GM18909 (cell line): ENCODE measurements at regions not wholly inside any gene's neighbourhood (a gene's known extent, or its start where the extent isn't known, plus 50 kb on each side); places are given as distances from the start of the nearest gene placed in this dataset.

Experiments
- ATAC-seq: cut with Tn5 transposase; IDR thresholded peaks from one replicate; pipeline ENCODE4 v1.9.1; 2021; ENCODE audit warnings: mild to moderate bottlenecking; ENCODE audit not compliant: unreplicated experiment, poor library complexity

DNA sequence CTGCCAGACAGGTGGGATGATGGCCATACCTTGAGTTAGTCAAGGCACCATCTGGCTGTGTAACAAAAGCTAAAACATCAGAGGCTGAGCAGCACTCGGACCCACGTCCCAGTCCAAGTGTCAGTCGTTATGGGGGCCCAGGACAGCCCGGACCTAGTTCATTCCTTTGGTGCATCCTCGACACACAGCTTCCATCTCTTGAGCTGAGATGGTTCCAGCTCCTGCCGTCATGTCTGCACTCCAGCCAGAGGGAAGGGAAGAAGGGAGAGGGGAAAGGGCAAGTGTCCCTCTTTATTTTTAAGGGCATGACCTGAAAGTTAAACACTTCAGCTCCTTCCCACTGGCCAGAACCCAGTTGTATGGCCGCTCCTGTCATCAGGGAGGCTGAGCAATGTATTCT is 218.0 kb downstream of the SEC14L1 start:
- ATAC-seq = no peak

DNA sequence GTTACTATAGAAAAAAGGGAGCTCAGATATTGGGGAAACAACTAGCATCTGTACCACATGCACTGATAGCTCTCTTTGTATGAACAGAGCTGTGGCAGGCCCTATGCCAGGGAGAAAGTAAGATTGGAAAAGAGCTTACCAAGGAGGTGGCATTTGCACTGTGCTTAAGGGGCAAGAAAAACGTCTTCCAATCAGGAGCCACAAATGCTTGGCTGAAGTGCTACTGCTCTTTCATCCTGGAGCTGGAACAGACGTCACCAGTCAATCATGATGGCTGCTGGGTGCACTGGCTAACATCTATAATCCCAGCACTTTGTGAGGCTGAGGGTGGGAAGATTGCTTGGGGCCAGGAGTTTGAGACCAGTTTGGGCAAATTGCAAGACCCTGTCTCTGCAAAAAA is 218.5 kb downstream of the SEC14L1 start:
- ATAC-seq = no peak

DNA sequence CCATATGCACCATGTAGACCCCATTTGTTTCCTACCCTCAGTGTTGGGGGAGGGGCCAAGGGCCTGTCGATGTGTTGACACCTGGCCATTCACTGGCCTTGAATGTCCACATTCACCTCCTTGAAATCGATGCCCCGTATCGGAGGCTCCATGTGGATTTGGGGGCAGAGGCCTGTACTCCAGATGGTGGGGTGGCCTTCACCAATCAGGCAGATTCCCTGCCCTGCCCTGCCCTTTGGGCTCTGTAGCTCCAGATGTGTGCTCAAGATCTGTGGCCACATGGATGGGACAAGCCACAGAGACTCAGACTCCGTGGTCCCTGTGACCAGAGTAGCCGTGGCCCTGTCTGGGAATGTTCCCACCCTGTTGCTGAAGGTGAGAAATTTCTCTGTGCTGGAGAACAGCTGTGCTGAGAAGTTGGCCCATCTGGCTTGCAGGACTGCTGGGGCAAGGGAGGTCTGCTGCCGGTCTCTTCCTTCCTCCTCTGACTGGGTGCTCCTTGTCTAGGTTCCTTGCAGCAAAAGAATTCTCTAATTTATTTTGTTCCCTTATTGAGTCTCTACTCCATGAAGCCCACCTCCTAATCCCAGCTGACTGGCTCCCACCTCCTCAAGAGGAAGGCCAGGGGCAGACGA is 221.3 kb downstream of the SEC14L1 start:
- ATAC-seq = no peak

DNA sequence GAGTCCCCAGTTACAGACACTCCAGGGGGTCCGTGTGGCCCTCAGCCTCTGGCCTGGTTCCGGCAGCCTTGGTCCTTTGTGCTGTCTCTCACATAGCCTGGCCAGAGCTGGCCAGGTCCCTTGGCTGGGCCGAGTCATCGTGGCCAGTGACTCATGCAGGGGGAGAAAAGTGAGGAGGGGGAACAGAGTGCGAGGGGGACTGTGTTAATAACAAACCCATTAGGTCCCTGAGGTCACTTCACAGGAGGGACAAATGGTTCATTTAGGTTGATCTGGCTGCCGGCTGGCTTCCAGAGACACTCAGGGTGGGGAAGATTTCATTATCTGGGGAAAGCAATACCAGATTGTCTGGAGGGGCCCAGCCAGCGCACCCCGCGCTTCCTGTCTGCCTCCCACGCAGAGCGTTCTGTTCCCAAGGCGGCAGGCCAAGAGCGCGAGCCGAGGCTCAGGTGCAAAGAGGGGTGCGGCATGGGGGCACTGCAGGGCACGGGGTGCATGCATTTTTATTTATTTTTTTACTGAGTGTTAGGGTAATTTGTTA is 223.1 kb downstream of the SEC14L1 start:
- ATAC-seq = no peak

DNA sequence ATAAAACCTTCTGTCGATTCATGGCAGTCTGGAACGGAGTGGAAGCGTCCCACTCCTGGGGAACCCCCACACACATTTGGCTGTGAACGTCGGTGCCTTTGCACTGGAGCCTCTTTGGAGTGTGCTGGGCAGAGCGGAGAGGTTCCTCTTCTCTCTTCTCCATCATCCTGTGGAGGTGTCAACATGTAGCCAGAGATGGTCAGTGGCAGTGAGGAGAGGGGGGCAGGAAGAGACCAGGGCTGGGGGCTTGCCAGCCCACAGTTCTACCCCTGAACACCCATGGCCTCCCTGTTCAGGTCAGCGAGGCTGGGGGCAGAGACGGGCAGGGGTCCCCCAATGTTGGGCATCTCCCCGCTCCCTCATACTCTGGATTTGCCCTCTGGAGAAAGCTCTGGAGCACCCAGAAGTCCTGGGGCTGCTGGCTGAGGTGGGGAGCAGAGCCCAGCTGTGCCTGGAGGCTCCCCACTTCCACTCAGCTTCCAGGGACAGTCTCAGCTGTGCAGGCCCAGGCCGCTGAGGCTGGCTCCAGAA is 223.7 kb downstream of the SEC14L1 start:
- ATAC-seq = no peak

DNA sequence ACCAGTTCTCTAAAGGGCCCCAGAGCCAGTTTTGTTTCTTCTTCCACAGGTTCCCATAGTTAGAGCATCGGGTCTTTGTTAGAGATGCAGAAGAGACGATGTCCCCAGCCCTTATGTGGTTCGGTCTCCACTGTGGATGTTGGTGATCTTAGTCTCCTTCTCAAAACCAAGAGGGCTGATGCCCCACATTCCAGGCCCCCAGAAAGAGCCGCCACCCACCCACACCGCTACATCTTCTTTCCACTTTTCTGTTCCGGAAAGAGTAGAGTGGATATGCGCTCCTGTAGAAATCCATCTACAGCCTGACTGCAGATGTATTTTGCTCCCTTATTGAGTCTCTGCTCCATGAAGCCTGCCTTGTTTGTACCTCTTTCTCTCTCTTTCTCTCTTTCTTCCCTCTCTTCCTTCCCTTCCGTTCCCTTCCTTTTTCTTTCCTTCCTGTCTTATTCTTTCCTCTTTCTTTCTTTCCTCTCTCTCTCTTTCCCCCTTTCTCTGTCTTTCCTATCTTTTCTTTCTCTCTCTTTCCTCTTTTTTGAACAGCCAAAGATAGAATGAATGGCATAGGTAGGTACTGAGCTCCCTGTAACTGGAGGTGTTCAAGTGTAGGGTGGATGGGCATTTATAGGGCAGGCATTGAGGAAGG is 224.3 kb downstream of the SEC14L1 start:
- ATAC-seq = no peak

DNA sequence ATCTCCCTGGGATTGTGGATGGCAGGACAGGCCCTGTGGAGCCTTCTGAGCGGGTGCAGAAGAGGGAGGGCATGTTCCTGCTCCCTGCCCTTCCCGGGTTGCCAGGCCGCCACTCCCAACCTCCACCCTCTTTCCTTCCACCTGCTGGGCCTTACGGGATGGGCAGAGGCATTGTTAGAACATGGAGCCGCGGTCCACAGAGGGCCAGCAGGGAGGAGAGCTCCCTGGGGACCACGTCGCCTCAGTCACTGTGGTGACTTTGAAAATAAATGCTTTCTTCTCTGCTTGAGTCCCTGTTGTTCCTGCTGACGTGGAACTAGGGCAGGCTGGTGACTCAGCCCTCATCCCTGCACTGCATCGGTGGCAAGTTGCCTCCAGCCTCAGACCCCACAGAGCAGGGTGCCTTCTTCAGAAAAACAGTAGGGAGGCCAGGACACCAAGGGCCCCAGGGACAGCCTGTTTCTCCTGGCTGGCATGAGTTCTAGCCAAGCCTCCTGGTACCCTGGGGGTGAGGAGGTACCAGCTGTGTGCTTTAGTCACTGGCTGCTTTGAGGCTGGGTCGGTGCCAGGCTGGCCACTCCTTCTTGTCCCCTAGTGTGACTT is 224.9 kb downstream of the SEC14L1 start:
- no peak for ATAC-seq

DNA sequence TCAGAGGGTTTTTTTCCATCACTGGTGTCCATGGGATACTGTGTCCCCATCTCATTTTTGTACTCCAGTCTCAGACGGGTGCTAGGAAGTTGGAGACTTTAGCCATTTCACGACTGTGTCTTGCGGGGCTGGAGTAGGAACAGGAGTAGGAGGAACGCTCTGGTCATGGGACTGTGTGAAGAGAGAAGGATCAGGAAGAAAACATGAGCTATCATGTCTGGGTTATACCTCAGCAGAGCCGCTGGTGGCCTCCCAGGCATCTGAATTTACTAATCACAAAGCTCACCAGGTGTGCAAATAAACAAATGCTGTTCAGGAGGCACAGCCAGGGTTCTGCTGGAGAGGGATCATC is 225.4 kb downstream of the SEC14L1 start:
- ATAC-seq = no peak

DNA sequence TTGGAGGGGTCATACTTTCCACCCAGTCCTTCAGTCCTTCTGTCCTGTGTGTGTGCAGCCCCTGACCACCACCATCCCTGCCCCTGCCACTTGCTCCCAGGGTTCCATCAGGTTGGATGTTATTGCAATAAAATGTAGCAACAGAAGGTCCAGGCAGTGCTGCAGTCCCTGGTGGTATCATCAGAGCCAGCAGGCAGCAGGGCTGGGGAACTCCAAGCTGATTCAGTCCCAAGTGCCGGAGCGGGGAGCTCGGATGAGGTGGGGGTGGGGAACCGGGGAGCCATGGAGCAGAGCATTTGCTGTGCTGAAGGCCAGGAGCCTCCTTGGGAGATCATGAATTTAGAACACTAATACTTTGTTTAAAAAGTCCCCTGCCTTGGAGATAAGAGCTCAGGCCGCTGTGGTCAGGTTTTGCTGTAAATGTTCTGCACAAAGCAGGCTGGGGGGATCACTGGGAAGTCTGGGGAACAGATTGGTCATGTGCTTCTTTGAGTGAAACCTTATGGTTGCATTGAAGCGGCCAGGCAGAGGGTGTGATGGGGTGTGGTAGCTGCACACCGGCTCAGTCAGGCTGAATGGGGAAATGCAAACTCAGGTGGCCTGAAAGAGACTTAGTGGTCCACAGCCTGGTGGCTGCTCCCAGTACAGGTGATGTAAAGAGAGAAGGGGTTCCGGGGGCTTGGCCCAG is 225.9 kb downstream of the SEC14L1 start:
- no peak for ATAC-seq

DNA sequence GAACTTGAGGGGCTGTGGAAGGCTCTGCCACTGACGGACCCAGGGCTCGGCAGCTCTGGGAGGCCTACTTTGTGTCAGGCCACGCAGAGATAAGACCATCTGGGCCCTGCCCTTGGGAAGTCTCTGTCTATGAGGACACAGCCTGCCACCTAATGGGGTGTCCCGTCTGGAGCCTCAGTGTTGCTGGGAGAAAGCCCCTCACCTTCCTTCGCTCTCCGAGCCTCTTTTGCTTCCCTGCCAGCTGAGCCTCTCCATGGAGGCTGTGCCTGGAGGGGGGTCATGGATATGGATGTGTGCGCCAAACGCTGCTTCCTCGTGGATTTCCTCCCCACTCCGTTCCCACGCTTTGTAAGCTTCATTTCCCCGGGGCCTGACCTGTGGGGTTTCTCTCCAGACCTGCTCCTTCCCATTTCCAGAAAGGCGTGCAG is 228.8 kb downstream of the SEC14L1 start:
- ATAC-seq = no peak

DNA sequence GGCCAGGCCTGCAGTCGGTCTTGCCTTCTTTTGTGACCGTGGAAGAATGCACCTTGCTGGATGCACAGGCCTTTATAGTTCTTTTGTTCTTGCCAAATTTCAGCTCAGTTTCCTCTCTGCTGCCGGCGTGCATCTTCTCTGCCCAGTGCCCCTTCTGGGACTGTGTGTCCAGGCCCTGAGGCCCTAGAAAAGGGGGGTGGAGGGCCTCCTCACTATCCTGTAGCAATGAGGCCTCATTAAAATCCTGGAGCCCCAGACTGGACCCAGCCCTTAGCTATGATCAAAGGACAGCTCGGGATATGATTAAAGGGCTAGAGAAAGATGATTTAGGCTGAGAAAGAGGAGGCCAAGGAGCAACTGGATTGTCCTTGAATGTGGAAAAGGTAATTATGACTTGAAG is 229.8 kb downstream of the SEC14L1 start:
- no peak for ATAC-seq

DNA sequence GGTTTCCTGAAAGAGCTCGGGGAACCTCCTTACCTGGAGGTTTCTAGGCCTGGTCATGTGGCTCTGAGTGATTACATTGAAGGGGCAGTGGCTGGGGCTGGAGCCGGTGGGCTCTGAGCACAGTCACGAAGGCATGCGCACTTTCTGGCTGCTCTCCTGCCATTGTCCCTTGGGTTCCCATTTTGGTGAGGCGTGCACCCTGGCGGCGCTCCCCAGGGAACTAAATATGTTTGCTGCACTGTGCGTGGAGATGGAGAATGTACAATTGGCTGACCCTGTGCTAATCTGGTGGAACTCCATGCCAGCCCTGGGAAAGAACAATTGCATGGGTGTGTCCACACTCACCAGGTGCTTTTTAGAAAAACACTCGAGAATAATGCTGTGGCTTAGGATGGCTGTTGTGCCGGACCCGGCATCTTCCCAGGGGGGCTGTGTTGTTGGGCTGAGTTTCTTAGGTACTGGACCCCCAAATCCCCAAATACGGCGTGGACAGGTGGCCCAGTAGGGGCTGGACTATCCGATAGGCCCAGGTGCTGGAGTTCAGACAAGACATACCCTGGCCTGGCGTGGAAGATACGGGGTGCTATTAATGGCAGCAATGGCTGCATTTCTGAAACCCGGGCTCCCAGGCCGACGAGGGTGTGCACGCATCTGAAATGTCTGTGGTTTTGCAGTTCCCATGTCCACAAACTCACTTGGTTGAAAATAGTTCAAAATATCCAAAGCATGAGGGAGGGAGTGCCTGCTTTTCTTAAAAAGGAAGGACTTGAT is 230.5 kb downstream of the SEC14L1 start:
- ATAC-seq = no peak

DNA sequence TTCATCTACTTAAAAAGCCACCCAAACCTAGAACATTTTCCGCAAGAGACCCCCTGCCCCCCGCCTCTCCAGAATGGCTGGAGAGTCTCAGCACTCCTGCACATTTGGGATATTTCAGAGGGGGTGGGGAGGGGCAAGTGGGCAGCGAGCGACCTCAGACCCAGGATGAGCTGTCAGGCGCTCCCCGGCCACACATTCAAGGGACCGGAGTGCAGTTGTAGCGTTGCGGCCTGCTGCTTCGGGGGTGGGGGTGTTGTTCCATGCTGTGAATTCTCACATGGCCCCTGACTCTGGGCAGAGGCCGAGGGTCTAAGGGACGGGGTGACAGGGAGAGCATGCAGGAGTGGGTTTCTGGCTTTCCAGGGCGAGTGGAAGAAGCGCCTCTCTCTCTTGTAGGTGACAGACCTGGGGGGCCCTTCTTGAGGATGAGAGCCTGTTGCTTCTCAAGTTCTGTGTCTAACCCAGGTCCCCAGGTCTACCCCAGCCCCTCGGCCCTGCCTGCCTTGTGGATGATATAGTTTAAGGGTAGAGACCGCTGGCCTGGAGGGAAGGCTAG is 231.2 kb downstream of the SEC14L1 start:
- ATAC-seq = no peak

DNA sequence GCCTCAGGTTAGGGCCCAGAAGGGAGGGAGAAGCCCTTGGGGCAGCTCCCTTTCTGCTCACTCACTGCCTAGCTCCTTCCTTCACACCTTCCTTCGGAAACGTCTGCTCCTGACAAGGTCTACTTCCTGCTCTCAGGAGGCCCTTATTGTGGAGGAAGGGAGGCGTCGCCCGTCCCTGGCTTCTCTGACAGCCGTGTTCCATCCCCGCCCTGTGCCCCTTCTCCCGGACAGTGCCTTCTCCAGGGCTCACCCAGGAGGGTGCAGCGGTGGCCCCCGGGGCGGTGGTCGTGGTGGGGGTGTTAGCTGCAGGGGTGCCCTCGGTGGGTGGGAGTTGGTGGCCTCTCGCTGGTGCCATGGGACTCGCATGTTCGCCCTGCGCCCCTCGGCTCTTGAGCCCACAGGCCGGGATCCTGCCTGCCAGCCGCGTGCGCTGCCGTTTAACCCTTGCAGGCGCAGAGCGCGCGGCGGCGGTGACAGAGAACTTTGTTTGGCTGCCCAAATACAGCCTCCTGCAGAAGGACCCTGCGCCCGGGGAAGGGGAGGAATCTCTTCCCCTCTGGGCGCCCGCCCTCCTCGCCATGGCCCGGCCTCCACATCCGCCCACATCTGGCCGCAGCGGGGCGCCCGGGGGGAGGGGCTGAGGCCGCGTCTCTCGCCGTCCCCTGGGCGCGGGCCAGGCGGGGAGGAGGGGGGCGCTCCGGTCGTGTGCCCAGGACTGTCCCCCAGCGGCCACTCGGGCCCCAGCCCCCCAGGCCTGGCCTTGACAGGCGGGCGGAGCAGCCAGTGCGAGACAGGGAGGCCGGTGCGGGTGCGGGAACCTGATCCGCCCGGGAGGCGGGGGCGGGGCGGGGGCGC is 231.9 kb downstream of the SEC14L1 start:
- ATAC-seq = peak; percentile 57

DNA sequence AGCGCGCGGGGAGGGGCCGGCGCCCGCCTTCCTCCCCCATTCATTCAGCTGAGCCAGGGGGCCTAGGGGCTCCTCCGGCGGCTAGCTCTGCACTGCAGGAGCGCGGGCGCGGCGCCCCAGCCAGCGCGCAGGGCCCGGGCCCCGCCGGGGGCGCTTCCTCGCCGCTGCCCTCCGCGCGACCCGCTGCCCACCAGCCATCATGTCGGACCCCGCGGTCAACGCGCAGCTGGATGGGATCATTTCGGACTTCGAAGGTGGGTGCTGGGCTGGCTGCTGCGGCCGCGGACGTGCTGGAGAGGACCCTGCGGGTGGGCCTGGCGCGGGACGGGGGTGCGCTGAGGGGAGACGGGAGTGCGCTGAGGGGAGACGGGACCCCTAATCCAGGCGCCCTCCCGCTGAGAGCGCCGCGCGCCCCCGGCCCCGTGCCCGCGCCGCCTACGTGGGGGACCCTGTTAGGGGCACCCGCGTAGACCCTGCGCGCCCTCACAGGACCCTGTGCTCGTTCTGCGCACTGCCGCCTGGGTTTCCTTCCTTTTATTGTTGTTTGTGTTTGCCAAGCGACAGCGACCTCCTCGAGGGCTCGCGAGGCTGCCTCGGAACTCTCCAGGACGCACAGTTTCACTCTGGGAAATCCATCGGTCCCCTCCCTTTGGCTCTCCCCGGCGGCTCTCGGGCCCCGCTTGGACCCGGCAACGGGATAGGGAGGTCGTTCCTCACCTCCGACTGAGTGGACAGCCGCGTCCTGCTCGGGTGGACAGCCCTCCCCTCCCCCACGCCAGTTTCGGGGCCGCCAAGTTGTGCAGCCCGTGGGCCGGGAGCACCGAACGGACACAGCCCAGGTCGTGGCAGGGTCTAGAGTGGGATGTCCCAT is 232.8 kb downstream of the SEC14L1 start:
- ATAC-seq = peak; percentile 7

DNA sequence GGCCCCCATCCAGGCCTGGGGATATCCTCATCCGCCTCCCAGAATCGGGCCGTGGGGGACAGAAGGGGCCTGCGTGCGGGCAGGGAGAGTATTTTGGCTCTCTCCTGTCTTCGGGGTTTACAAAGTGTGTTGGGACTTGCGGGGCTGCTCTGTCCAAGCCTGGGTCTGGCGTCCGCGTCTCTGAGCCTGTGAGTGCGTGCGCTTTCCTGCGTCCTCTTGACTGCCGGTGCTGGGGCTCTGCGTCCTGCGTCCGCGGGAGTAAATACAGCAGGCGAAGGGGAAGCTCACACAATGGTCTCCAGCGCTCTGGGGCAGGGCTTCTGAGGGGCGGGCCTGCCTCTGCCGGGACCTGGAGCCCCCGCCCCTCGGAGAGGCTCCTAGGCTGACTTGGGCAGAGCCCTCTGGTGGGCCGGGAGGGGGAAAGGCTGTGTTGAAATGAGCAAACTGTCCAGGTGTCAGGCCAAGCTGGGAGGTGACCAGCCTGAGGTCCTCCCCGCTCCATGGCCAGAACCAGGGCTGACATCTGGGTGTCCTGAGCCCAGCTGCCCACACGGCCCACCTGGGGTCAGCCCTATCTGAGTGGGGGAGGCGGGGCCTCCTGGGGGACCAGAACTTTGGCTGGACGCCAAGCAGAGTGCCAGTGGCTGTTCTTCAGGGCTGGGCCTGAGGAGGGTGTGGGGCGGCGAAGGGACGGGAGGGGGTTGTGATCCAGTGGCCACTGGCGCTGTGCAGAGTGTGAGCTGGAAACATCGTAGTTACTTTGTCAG is 233.6 kb downstream of the SEC14L1 start:
- ATAC-seq = no peak
